CD14-positive monocyte (primary cell): ENCODE measurements at regions not wholly inside any gene's neighbourhood (a gene's known extent, or its start where the extent isn't known, plus 50 kb on each side); places are given as distances from the start of the nearest gene placed in this dataset.

ENCODE experiments used
- DNase-seq, 3 donors: peaks; one replicate each; pipeline ENCODE4 v3.0.0-alpha.2; 2011 to 2022
- H2AFZ ChIP-seq: 2 replicates; pipeline ENCODE4 v1.6.0; 2012; ENCODE audit warnings: mild to moderate bottlenecking, low read depth, low read length, inconsistent platforms; ENCODE audit not compliant: insufficient read depth, poor library complexity, severe bottlenecking
- H3K27ac ChIP-seq, 2 donors: 1 replicate in 1 of 2; 2 replicates in 1 of 2; pipeline ENCODE4 v1.5.1; 2012 to 2013; ENCODE audit warnings: low read length in 2 of 2, control low read depth in 1 of 2, inconsistent platforms in 1 of 2, low read depth in 1 of 2, mild to moderate bottlenecking in 1 of 2
- H3K27me3 ChIP-seq, 2 donors: one replicate each; pipeline versions ENCODE4 v1.6.0 to v1.6.1; 2011 to 2013; ENCODE audit warnings: low read length in 2 of 2; ENCODE audit not compliant: control insufficient read depth in 2 of 2, insufficient read depth in 2 of 2
- H3K36me3 ChIP-seq, 2 donors: replicated peaks in 1 of 2; 1 replicate in 1 of 2; 2 replicates in 1 of 2; pipeline versions ENCODE4 v1.5.1 to v1.6.1; 2012 to 2013; ENCODE audit warnings: low read length in 2 of 2, control low read depth in 1 of 2, inconsistent platforms in 1 of 2, mild to moderate bottlenecking in 1 of 2; ENCODE audit not compliant: insufficient read depth in 2 of 2, control insufficient read depth in 1 of 2
- H3K4me1 ChIP-seq, 2 donors: 1 replicate in 1 of 2; 2 replicates in 1 of 2; pipeline versions ENCODE4 v1.5.1 to v1.6.1; 2012 to 2013; ENCODE audit warnings: low read length in 2 of 2, control low read depth in 1 of 2, inconsistent platforms in 1 of 2, mild to moderate bottlenecking in 1 of 2, moderate library complexity in 1 of 2; ENCODE audit not compliant: insufficient read depth in 2 of 2, control insufficient read depth in 1 of 2
- H3K4me2 ChIP-seq: replicated peaks from 2 replicates; pipeline ENCODE3; 2012; ENCODE audit warnings: low read length, moderate library complexity, mild to moderate bottlenecking; ENCODE audit not compliant: poor library complexity, severe bottlenecking; ENCODE audit errors: extremely low read depth
- H3K4me3 ChIP-seq, 3 experiments: fragments of 200-600 bp in 1 of 3; sonication (generic) in 1 of 3; replicated peaks in 1 of 3; 1 replicate in 2 of 3; 2 replicates in 1 of 3; pipeline ENCODE4 v1.5.1; 2011 to 2013; ENCODE audit warnings: low read length in 3 of 3, mild to moderate bottlenecking in 3 of 3, control low read depth in 2 of 3, low read depth in 2 of 3, inconsistent platforms in 1 of 3, moderate library complexity in 1 of 3
- H3K79me2 ChIP-seq: 2 replicates; pipeline ENCODE4 v1.6.0; 2012; ENCODE audit warnings: mild to moderate bottlenecking, control low read depth, inconsistent platforms, low read length, moderate library complexity; ENCODE audit not compliant: insufficient read depth
- H3K9ac ChIP-seq: 2 replicates; pipeline ENCODE4 v1.6.0; 2017; ENCODE audit warnings: low read length, mild to moderate bottlenecking; ENCODE audit not compliant: insufficient read depth, poor library complexity, severe bottlenecking
- H3K9me3 ChIP-seq, 2 donors: replicated peaks in 1 of 2; 1 replicate in 1 of 2; 2 replicates in 1 of 2; pipeline versions ENCODE4 v1.5.1 to v1.6.1; 2012 to 2013; ENCODE audit warnings: low read length in 2 of 2, control low read depth in 1 of 2; ENCODE audit not compliant: control insufficient read depth in 1 of 2, insufficient read depth in 1 of 2
- H4K20me1 ChIP-seq: 2 replicates; pipeline ENCODE4 v1.6.0; 2012; ENCODE audit warnings: mild to moderate bottlenecking, low read length, control low read depth, moderate library complexity; ENCODE audit not compliant: insufficient read depth
- H3K27ac Mint-ChIP-seq, 7 donors: one replicate each; pipeline ENCODE4 v1.8.0; 2020; ENCODE audit warnings: mild to moderate bottlenecking in 7 of 7, mixed read lengths in 7 of 7, moderate library complexity in 6 of 7, inconsistent platforms in 2 of 7
- H3K27me3 Mint-ChIP-seq, 3 donors: one replicate each; pipeline ENCODE4 v1.8.0; 2021 to 2022; ENCODE audit warnings: low read depth in 3 of 3, mild to moderate bottlenecking in 3 of 3, mixed read lengths in 3 of 3, moderate library complexity in 3 of 3, inconsistent platforms in 1 of 3
- H3K36me3 Mint-ChIP-seq, 2 donors: one replicate each; pipeline ENCODE4 v1.8.0; 2020; ENCODE audit warnings: mixed read lengths in 2 of 2, inconsistent platforms in 1 of 2, mild to moderate bottlenecking in 1 of 2
- H3K4me1 Mint-ChIP-seq: one replicate; pipeline ENCODE4 v1.8.0; 2020; ENCODE audit warnings: mild to moderate bottlenecking, mixed read lengths
- H3K4me3 Mint-ChIP-seq, 2 donors: one replicate each; pipeline ENCODE4 v1.8.0; 2020; ENCODE audit warnings: mild to moderate bottlenecking in 2 of 2, mixed read lengths in 2 of 2, moderate library complexity in 1 of 2
- H3K9me3 Mint-ChIP-seq, 7 donors: one replicate each; pipeline ENCODE4 v1.8.0; 2020 to 2022; ENCODE audit warnings: mixed read lengths in 7 of 7, mild to moderate bottlenecking in 6 of 7, moderate library complexity in 6 of 7, inconsistent platforms in 2 of 7
- WGBS: methylation state at CpG from one replicate; pipeline ENCODE4 v1.1.5; 2013; ENCODE audit warnings: missing lambda C conversion rate; ENCODE audit not compliant: insufficient coverage; 5-methylcytosine and 5-hydroxymethylcytosine counted together
- intact Hi-C, 2 donors: fragments of 100-400 bp; cut with micrococcal nuclease; formaldehyde crosslinking; loops; one replicate each; pipeline versions ENCODE4 v1.15.0 to v1.15.1; 2023
- TF ChIP-seq, protein P1 (sequence below): fragments of 200-600 bp; IDR thresholded peaks from one replicate; pipeline ENCODE4 v1.8.0; 2022; ENCODE audit warnings: antibody characterized with exemption, mild to moderate bottlenecking

DNA sequence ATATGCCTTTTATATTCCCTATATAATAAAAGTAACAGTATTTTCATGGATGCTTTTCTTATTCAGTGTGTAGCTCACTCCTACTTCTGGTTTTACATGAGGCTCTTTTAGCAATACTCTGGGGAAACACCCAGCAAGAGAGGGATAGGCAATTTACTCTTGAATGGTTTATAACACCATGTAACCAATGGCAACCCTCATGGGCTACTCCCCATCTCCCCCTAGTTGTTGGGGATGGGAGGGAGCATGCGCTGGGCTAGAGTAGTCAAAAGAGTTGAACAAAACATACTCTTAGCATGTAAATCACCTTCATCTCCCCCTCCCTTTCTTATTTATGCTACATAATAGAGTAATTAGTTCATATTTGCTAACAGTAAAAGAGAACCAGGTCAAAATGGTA lies 140.1 kb upstream of the LRFN2 start:
- no peak for DNase-seq
- H3K36me3 Mint-ChIP-seq: no peaks in the 10 kb centered on the region

GRCh38 chr6:40726853-40727252 lies 139.7 kb upstream of the LRFN2 start:
- Histone ChIP-seq H3K79me2 (no peaks in the 10 kb centered on the region), H4K20me1 (no peaks in the 10 kb centered on the region), H2AFZ (no peak overlapping the region), H3K4me2 (no peak overlapping the region), H3K27me3 (no peaks in the 10 kb centered on the region), H3K9me3 (no peaks in the 10 kb centered on the region), H3K4me3 (no peak overlapping the region), H3K9ac (no peak overlapping the region), H3K27ac (no peak overlapping the region), H3K4me1 (peaks cover 7 to 13% of the 10 kb centered on the region in 2 donors), H3K36me3 (no peaks in the 10 kb centered on the region)
- Mint-ChIP-seq H3K9me3 (no peaks in the 10 kb centered on the region), H3K36me3 (no peaks in the 10 kb centered on the region), H3K27me3 (peaks cover 1 to 4% (median 2%) of the 10 kb centered on the region in 3 donors), H3K4me3 (no peak overlapping the region), H3K4me1 (no peaks in the 10 kb centered on the region), H3K27ac (no peak overlapping the region)
- WGBS: 96% methylated on average over 3 of the region's 5 CpGs
- intact Hi-C loops: no loop called here
- DNase-seq: no peak
- TF ChIP-seq, protein P1, sequence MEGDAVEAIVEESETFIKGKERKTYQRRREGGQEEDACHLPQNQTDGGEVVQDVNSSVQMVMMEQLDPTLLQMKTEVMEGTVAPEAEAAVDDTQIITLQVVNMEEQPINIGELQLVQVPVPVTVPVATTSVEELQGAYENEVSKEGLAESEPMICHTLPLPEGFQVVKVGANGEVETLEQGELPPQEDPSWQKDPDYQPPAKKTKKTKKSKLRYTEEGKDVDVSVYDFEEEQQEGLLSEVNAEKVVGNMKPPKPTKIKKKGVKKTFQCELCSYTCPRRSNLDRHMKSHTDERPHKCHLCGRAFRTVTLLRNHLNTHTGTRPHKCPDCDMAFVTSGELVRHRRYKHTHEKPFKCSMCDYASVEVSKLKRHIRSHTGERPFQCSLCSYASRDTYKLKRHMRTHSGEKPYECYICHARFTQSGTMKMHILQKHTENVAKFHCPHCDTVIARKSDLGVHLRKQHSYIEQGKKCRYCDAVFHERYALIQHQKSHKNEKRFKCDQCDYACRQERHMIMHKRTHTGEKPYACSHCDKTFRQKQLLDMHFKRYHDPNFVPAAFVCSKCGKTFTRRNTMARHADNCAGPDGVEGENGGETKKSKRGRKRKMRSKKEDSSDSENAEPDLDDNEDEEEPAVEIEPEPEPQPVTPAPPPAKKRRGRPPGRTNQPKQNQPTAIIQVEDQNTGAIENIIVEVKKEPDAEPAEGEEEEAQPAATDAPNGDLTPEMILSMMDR: no peak

More for the DNA sequence above, 140.1 kb upstream of the LRFN2 start:
- Mint-ChIP-seq H3K4me3 (no peak overlapping the region), H3K27me3 (peaks cover 1 to 4% (median 2%) of the 10 kb centered on the region in 3 donors), H3K4me1 (no peaks in the 10 kb centered on the region), H3K9me3 (no peaks in the 10 kb centered on the region), H3K27ac (no peak overlapping the region)
- no peaks in the 10 kb centered on the region for H3K79me2 ChIP-seq
- no peaks in the 10 kb centered on the region for H3K9me3 ChIP-seq
- H3K4me3 ChIP-seq: no peak overlapping the region
- no peak overlapping the region for H3K9ac ChIP-seq
- no peaks in the 10 kb centered on the region for H3K27me3 ChIP-seq
- peaks cover 4 to 9% of the 10 kb centered on the region in 2 donors for H3K4me1 ChIP-seq
- intact Hi-C loops: no loop called here
- no peaks in the 10 kb centered on the region for H3K36me3 ChIP-seq
- H4K20me1 ChIP-seq: no peaks in the 10 kb centered on the region
- TF ChIP-seq, protein P1: no peak
- no CpG with 5 or more reads among the region's 1 CpG for WGBS
- H3K27ac ChIP-seq: no peak overlapping the region
- no peak overlapping the region for H2AFZ ChIP-seq
- no peak overlapping the region for H3K4me2 ChIP-seq
